ENCODE measurements at regions not wholly inside any gene's neighbourhood (a gene's known extent, or its start where the extent isn't known, plus 50 kb on each side); places are given as distances from the start of the nearest gene placed in this dataset.

GRCh38 chr9:129351058-129351641 is 173.1 kb upstream of the IER5L start:
- no peak for DNase-seq (ENCODE audit: low spot score in 2 of 2)
- no peak for TF ChIP-seq CTCF (IDR thresholded peaks at IDR 0.05)
- no peak for TF ChIP-seq POLR2A (IDR thresholded peaks at IDR 0.05)
- 43 to 46% methylated on average over 11 to 14 of the region's 14 CpGs for WGBS, 2 donors
- no peak overlapping the region for H3K4me3 ChIP-seq (ENCODE audit: low read depth, poor library complexity, severe bottlenecking)
- intact Hi-C loops (cut with DNase I; ENCODE audit: low total_unique reads), result no loop called here

- DNase-seq (ENCODE audit: low spot score in 2 of 2), result no peak
- WGBS, 2 donors, result 78 to 79% methylated on average over 25 of the region's 25 CpGs
- H3K4me3 ChIP-seq (ENCODE audit: low read depth, poor library complexity, severe bottlenecking), result no peak overlapping the region
- TF ChIP-seq CTCF (IDR thresholded peaks at IDR 0.05) (no peak), POLR2A (IDR thresholded peaks at IDR 0.05) (no peak)
- intact Hi-C loops (cut with DNase I; ENCODE audit: low total_unique reads), result no loop called here
These were observed 172.3 kb upstream of the IER5L start for GRCh38 chr9:129350143-129350935.

- 71 to 75% methylated on average over 5 of the region's 5 CpGs for WGBS, 2 donors
- intact Hi-C loops (cut with DNase I; ENCODE audit: low total_unique reads), result no loop called here
- TF ChIP-seq CTCF (IDR thresholded peaks at IDR 0.05), result no peak
- TF ChIP-seq POLR2A (IDR thresholded peaks at IDR 0.05), result no peak
- no peak for DNase-seq (ENCODE audit: low spot score in 2 of 2)
- H3K4me3 ChIP-seq (ENCODE audit: low read depth, poor library complexity, severe bottlenecking), result no peak overlapping the region
These were observed 171.5 kb upstream of the IER5L start for GRCh38 chr9:129349665-129349947.

GRCh38 chr9:129348890-129349664 is 171.0 kb upstream of the IER5L start:
- no peak for TF ChIP-seq CTCF (IDR thresholded peaks at IDR 0.05)
- TF ChIP-seq POLR2A (IDR thresholded peaks at IDR 0.05), result no peak
- 77 to 79% methylated on average over 13 to 14 of the region's 14 CpGs for WGBS, 2 donors
- intact Hi-C loops (cut with DNase I; ENCODE audit: low total_unique reads), result no loop called here
- H3K4me3 ChIP-seq (ENCODE audit: low read depth, poor library complexity, severe bottlenecking), result no peak overlapping the region
- DNase-seq (ENCODE audit: low spot score in 2 of 2), result no peak

- TF ChIP-seq CTCF (IDR thresholded peaks at IDR 0.05) (no peak), POLR2A (IDR thresholded peaks at IDR 0.05) (no peak)
- WGBS, 2 donors, result 63 to 64% methylated on average over 20 to 21 of the region's 21 CpGs
- intact Hi-C loops (cut with DNase I; ENCODE audit: low total_unique reads), result no loop called here
- no peak overlapping the region for H3K4me3 ChIP-seq (ENCODE audit: low read depth, poor library complexity, severe bottlenecking)
- no peak for DNase-seq (ENCODE audit: low spot score in 2 of 2)
These were observed 169.5 kb upstream of the IER5L start for GRCh38 chr9:129347316-129348120.
